Activated T-helper 1 cell treated with anti-CD3 and anti-CD28 coated beads, Interleukin-2, amount 50 U/mL, for 16 hours (primary cell): ENCODE measurements at regions not wholly inside any gene's neighbourhood (a gene's known extent, or its start where the extent isn't known, plus 50 kb on each side); places are given as distances from the start of the nearest gene placed in this dataset.
A peak's percentile ranks its signal among the peaks of the same experiment; 100 is the strongest.
"Not testable (repeated sequence)": the region's sequence is repeated elsewhere in the genome, so short reads cannot be mapped to it uniquely, and the experiment has no call there.

Experiments
- DNase-seq, 2 donors: peaks; one replicate each; pipeline ENCODE4 v3.0.0-alpha.2; 2020; ENCODE audit warnings: low read depth in 1 of 2, low spot score in 1 of 2

DNA sequence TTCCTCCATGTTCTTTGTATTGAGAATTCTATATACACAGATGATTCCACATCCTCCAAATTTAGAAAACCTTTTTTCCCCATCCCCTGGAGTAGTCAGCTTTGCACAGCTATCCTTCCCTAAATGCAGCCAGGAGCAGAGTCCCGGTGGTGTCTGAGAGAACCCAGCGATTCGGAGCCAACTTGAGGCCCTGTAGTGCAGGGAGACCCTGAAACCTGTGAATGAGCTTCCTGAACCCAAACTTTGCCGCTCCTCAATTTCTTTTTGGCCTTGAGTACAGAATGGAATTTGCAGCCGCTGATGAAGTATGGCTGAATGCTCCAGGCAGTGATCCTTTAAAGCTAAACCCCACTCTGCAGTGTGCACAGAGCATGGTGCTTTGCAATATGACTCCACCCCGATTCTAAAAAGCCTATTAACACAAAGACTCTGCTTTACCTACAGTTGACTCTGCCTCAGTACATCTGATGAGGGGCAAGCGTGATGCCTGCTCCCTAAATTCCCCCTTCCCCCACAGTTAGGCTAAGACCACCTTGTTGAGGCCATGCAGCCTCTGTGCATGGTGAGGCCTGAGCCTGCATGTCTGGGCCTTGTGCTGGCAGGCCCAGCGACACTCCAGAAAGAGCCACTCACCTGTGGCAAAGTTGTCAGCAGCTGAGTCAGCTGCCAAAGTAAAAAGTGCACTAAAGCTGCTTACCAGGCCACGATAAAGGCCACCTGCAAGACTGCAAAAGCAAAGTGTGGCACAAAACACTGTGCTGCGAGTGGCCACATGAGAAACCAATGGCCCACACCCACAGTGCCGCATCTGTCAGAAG lies 82.1 kb downstream of the PLEKHG1 start:
- no peak for DNase-seq

DNA sequence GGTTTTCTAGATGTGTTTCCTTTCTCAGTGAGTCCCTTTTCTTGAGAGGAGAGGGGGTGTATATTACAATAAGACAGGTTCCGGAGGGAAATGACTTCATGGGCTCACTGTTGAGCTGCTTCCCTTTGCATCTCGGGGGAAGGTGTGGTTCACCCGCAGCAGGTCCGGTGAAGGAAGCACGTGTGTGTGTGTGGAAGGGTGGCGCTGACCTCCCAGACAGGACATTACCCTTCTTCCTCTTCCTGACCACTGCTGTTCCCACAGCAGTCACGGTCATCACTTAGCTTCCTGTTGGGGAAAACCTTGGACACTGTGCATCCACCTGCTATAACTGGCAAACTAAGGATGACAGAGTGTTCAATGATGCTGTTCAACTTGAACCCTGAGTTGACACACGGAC lies 83.6 kb downstream of the PLEKHG1 start:
- DNase-seq = no peak

DNA sequence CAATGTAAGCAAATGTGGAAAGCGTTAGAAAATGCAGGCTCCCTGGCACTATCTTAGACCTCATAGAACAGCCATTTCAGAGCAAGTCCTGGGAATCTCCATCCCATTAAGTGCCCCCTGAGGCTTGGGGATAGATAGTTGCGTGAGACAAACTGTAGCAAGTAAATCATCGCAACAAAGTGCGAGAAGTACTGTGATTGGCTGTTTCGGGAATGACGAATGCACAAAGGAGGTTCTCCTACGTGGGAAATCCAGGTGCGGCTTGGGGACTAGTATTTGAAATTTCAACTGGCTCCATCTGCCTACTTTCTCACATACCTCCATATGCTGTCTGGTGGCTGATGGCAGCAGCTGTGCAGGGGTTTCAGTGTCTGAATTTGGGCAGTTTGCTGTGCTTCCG lies 84.5 kb downstream of the PLEKHG1 start:
- no peak for DNase-seq

DNA sequence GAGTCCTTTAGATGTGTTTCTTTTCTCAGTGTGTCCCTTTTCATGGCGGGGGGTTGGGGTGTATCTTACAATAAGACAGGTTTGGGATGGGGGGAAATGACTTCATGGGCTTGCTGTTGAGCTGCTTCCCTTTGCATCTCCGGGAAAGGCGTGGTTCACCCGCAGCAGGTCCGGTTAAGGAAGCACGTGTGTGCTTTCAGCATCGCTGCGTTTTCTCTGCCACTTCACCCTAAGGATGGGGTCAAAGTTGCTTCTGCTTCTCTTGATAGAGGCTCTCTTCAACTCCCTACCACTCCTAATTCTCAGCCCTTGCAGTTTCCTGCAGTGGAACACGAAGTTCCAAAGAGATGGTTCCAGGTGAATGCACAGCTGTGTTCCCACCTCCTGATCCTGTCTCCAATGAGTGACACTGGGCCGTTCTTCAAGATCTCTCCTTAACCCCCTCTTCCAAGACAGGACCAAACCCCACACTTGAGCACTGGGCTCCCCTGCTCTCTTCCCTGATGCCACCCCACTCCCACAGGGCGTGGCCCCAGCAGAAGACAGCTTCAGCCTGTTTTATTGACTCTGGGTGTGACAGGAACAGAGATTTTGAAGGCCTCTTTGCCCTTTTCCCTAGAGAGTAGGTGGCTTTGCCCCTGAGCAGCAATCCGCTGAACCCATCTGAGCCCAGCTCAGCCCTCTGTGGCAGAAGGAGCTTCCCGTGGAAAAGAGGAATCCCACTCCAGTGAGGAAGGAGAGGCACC lies 85.2 kb downstream of the PLEKHG1 start:
- no peak for DNase-seq

DNA sequence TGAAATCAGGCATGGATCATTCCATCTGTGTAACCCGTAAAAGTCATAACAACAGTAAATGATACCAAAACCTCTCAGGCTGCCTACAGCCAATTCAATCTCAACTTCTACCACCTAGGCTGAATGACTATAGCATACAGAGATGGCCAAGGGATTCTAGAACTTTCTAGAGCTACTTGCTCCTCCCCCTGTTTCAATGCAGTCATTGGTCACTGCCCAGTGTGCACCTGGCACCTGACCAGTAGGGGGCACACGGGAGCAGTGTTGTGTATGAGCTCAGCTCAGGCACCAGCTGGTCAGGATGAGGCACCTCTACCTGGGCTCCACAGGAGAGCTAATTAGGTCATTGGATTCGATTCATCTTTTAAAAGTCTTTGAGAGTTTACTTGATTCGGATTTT lies 86.2 kb downstream of the PLEKHG1 start:
- DNase-seq = peak in 1 of 2 donors; percentile 15

DNA sequence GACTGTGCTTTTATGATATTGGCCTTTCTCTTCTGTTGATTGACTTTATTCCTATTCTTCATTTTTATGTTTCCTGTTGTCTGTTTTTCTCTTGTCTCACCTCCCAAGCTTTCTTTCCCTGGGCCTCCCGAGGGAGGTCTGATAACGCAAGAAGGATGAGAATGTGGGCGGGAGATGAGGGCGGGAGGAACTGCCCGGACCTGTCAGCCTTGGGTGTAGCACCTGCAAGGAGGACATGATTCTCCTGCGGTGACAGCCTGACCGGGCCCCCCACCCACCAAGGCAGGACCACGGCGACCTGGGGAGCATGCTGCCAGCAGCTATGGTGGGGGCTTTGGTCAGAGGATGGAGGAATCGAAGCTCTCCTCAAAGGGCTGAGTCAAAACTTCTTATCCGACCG lies 86.9 kb downstream of the PLEKHG1 start:
- no peak for DNase-seq

DNA sequence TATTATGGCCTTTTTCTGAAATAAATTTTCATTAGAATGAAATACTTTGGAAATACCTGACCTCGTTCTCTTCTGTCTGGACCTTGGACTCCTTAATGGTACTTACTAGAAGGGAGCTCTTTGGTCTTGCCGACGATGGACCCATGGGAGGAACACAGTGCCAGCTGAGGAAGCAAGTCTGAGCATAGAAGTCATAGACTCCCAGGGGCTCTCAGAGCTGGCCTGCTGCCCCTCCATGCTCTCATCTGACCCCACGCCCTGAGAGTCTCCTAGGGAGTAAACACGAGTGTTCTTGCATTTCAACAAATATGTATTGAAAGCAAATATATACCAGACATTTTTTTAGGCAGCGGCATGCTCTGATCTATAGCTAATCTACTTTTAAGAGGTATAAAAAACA lies 87.8 kb downstream of the PLEKHG1 start:
- DNase-seq = no peak

DNA sequence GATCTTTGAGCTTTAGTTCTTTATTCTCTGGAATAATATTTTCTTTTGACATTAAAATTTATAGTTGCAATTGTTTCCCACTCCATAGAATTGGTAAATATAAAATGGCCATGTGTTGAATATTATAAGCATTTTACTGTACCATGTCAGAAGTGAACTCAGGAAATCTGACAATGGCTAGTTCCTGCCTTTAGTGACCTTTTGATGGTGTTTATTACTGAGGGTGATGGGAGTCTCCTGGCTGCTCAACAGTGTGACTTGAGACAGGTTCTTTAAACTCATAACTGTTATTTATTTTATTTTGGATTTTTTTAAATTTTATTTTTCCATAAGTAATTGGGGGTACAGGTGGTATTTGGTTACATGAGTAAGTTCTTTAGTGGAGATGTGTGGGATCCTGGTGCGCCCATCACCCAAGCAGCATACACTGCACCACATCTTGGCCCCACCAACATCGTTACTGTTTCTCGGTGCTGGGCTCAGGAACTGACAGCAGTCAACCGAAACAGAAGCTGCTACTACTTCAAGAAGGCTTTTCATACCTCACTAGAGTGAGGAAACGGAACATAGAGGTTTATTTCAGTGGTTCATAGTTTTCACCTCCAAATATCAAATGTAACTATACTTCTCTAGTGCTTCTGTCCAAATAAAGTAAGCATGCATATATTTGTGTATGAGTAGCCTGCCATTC lies 90.4 kb downstream of the PLEKHG1 start:
- no peak for DNase-seq

DNA sequence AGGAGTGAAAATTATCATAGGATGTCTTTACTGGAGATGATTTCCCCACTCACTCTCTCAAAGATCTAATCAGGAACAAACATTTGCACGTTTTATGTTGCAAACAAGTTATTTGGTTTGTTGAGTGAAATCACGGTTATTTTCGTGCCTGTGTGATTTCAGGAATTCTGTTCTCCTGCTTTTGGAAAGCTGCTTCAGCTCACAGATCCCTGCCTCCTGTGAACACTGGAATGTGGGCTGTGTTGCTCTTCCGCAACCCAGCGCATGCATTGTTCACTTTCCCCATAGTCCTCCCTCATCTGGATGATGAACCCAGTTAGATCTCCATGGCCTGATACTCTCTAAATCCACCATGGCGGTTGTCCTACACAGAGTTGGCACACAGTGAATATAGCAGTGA lies 91.0 kb downstream of the PLEKHG1 start:
- DNase-seq = no peak

DNA sequence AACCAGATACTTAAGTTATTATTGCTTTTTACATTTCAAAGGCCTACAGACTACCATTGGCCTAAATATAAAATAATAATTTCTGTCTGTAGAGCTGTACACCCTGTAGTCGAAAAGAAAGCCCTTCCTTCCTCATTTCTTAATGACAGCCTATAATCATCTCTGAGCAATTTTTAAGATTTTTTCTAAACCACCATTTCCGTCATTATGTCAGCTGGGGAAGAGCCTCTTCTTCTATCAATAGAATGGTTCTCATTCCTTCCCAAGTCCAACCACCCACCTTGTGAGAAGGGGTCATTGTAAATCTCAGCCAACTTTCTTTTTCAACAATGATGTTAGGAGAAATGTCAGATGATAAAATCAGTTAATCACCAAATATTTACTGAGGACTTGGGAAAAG lies 91.8 kb downstream of the PLEKHG1 start:
- no peak for DNase-seq

DNA sequence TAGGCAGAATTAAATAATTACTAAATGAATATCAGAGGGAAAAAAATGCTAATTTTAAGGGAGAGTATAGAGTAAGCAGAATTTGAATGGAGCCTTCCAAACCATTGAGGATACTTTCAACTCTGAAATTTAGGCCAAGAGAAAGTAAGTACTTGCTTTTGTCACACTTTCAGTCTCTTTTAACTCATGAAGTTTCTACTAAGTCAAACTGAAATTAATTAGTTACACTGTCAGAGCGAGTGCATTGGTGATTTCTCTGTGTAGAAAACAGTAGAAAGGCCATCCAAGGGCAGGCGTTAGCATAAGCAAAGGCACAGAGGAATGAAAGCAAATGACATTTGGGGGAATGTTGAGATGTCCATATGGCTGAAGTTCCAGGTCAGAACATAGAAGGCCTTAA lies 92.9 kb downstream of the PLEKHG1 start:
- DNase-seq = no peak

DNA sequence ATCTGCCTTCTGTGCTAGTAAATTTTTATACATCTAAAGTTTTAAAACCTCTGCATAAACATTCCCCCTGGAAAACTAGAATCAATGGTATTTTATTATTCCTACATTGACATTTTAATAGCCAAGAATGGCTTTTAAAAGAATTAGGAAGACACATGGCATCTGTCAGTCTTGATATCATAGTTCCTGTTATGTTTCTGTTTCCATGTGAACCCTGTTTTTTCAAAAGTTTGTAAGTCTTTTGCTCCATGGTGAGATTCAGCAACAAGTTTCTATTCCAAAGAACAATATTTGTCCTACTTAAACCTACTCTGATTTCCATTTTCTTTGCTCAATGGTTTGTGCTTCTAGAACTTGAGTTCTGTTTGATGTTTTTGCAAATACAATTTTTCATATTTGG lies 95.2 kb downstream of the PLEKHG1 start:
- no peak for DNase-seq

DNA sequence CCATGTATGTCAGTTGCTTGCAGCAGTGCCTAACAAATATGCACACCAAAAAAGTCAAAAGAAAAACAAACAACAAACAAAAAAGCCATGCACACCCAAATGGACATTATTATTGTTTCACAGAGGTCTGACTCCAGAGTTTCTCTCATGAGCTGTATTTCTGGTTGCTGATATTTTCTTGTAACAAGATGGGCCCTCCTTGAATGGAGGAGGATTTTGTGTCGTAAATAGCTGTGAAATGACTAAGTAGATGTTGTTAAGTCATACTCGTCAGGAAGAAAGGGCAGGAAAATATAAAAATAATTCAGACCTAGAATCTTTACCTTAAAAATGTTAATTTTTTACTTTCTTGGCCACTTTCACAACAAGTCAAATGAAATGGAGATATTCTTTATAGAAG lies 96.0 kb downstream of the PLEKHG1 start:
- no peak for DNase-seq

DNA sequence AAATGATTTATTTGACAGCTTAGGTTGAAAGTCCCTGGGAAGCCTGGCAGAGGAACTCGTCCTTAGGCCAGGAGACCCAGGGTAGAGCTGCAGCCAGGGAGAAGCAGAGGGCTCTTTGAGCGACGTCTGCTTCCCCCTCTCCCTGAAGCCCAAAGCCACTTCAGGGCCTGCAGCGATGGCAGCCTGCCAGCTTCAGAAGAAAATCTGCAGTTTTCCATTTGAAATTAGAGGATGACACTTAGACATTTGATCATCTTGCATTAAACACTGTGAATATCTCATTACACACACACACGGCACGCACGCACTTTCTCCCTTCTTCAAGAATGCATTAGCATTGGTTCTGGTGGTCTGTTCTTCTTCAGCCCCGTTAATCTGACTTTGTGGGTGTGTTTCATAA lies 96.5 kb downstream of the PLEKHG1 start:
- DNase-seq = no peak

DNA sequence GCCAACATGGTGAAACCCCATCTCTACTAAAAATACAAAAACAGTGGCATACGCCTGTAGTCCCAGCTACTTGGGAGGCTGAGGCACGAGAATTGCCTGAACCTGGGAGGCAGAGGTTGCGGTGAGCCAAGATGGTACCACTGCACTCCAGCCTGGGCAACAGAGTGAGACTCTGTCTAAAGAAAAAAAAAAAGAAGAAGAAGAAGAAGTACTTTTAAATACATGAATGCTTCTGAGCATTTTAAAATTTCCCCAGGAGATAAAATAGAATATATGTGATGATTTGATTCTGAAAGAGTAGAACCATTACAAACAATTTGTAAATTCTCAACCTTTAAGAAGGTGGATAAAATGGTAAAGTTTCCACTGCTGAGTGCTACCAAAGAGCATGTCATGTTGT lies 97.2 kb downstream of the PLEKHG1 start:
- not testable (repeated sequence) for DNase-seq

DNA sequence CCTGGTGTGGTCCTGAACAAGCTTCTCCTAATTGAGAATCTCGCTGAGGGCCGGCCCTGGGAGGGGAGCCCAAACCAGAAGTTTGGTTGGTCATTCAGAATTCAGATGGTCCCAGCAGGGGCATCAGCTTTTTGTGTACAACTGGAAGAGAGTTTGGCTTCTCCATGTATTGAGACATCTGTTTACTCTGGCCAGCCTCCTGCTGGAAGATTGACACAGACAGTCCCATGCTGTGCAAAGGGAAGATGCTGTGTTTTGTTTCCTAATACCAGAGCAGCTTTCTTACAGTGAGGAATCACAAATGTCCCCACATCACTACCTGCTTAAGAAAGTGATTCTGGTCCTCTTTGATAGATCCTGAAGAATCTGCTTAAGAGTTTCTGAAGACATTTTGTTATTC lies 97.8 kb downstream of the PLEKHG1 start:
- no peak for DNase-seq

DNA sequence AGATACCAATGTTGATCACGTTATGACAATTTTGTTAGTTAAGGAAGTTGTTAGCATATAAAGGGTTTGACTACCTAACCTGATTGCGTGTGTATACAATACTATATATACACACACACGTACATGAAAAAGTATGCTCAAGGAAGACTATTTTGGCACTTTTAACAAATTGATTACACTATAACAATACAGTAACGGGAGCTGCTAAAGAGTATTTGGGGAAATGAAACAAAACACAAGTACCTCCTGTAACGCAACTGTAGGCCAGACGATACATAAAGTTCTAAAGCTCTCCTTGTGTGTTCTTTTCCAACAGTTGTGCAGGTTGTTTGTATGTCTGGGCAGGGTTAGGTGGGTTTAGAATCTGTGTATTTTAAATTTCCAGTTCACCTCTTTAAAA lies 98.7 kb downstream of the PLEKHG1 start:
- no peak for DNase-seq

DNA sequence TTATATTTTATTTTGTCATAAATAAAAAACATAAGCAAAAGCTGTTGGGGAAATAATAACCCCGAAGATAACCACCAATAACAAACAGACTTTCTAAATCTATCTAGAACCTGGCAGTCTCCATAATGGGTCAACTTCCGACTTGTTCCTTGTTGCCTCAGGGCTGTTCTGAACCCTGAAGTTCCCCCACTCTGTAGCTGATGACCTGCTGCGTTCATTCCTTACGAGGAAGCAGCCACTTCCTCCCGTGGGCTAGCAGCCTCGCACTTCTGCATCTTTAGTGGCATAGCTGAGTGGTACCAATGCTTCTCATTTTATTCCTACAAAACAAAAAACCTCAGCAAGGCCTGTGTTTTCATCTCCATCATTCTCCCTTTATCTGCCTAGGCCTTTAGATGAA lies 103.0 kb downstream of the PLEKHG1 start:
- DNase-seq = no peak

DNA sequence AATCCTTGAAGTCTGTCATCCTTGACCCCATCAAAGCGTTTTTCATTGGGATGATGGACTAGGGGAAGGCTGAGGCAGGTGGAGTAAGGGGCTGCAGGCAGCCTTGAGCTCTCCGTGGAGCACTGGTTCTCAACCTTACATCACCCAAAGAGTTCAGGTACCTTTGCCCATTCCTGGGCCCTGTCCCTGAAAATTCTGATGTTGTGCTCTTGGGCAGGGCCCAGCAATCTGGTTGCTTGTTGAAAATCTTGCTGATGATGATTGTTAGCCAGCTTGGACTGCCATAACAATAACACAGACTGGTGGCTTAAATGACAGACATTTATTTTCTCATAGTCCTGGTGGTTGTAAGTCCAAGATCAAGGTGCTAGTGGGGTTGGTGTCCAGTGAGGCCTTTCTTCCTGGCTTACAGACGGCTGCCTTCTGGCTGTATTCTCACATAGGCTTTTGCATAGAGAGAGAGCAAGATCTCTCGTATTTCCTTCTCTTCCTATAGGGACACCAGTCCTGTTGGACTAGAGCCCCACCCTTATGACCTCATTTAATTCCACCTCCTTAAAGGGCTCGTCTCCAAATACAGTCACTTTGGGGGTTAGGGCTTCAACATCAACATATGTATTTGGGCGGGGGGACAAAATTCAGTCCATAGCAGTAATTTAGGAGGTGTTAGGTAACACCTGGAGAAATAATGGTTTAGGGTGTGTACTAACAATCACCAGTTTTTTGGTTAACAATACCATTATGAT lies 104.9 kb downstream of the PLEKHG1 start:
- DNase-seq = no peak

DNA sequence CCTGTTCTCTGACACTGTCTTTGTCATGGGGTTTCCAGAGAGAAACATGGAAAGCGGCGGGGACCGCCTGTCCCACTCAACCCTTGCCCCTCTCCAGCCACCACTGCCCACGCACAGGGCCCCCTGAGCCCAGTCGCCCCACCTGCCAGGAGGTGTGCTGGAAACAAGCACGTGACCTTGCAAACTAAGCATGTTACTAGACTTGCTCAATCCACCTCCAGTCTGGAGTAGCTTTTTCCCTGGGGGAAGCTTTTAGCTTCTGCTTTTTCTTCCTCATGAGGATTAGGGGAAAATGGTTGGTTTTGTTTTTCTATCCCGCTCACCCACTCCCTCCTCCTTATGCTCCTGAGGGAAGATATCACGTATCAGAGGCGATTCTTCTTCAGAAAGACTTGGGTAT lies 105.7 kb downstream of the PLEKHG1 start:
- DNase-seq = no peak

DNA sequence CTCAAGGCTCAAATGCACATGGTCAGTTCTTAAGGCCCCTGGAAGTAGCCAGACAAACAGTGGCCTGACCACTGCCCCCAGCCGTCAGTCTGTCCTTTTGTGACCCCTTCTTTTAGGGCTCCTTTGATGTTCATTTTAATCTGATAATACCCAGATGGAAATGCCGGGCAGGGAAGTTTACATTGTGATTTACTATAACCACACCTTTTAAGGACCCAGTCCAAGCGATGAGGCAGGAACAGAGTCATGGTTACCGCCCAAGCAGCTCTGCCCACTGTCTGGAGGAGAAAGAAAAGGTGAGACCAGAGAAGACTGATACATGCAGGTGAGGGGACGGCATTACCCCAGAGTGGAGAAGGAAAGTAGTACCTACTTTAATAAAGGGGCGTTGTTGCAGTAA lies 110.6 kb downstream of the PLEKHG1 start:
- no peak for DNase-seq
